Kidney (tissue), 13 donors: ENCODE measurements at regions not wholly inside any gene's neighbourhood (a gene's known extent, or its start where the extent isn't known, plus 50 kb on each side); places are given as distances from the start of the nearest gene placed in this dataset.

Source experiments
- DNase-seq, 5 donors: peaks; one replicate each; pipeline ENCODE4 v3.0.0-alpha.2; 2013 to 2020
- FAIRE-seq: peaks from 2 replicates; lab custom pipeline; 2012; peaks lifted over from hg19 to GRCh38; lab: Jason Lieb, UNC
- H3K27ac ChIP-seq, 2 donors: one replicate each; pipeline ENCODE4 v1.7.0; 2013; ENCODE audit warnings: low read depth in 2 of 2, low read length in 2 of 2, inconsistent platforms in 1 of 2
- H3K27me3 ChIP-seq: one replicate; pipeline ENCODE4 v1.7.1; 2013; ENCODE audit warnings: low read length, inconsistent platforms; ENCODE audit not compliant: control insufficient read depth, insufficient read depth
- H3K36me3 ChIP-seq, 3 donors: one replicate each; pipeline versions ENCODE4 v1.7.0 to v1.7.1; 2013; ENCODE audit warnings: low read length in 3 of 3, control low read depth in 1 of 3, inconsistent platforms in 1 of 3; ENCODE audit not compliant: insufficient read depth in 3 of 3, control insufficient read depth in 2 of 3
- H3K4me1 ChIP-seq, 3 donors: one replicate each; pipeline versions ENCODE4 v1.7.0 to v1.7.1; 2013; ENCODE audit warnings: low read length in 3 of 3, inconsistent platforms in 1 of 3, low read depth in 1 of 3; ENCODE audit not compliant: control insufficient read depth in 2 of 3, insufficient read depth in 2 of 3
- H3K4me3 ChIP-seq, 3 donors: one replicate each; pipeline versions ENCODE4 v1.7.0 to v1.8.1; 2013; ENCODE audit warnings: low read length in 3 of 3, control low read depth in 1 of 3, inconsistent platforms in 1 of 3
- H3K9ac ChIP-seq, 3 donors: one replicate each; pipeline versions ENCODE4 v1.7.0 to v1.7.1; 2013; ENCODE audit warnings: low read length in 3 of 3, control low read depth in 1 of 3, inconsistent platforms in 1 of 3
- H3K9me3 ChIP-seq, 3 donors: one replicate each; pipeline versions ENCODE4 v1.7.0 to v1.7.1; 2013; ENCODE audit warnings: low read length in 3 of 3, control low read depth in 1 of 3, inconsistent platforms in 1 of 3; ENCODE audit not compliant: control insufficient read depth in 2 of 3, insufficient read depth in 1 of 3
- CTCF ChIP-seq: IDR thresholded peaks from 3 replicates; pipeline ENCODE4 v1.5.1; 2012; ENCODE audit warnings: mild to moderate bottlenecking, moderate library complexity, borderline replicate concordance; ENCODE audit not compliant: insufficient read depth; ENCODE audit errors: extremely low read depth
- intact Hi-C: fragments of 100-400 bp; cut with DNase I; formaldehyde crosslinking; loops from one replicate; pipeline ENCODE4 v1.11.1; 2022
- donor health status: control.
- donor health status: control.
- donor health status: control.
- donor health status: control.
- donor health status: control.
- donor health status: DM: yes; HTN: yes; CAD: no.
- donor health status: Normal renal cell carcinoma (clear cell type).

DNA sequence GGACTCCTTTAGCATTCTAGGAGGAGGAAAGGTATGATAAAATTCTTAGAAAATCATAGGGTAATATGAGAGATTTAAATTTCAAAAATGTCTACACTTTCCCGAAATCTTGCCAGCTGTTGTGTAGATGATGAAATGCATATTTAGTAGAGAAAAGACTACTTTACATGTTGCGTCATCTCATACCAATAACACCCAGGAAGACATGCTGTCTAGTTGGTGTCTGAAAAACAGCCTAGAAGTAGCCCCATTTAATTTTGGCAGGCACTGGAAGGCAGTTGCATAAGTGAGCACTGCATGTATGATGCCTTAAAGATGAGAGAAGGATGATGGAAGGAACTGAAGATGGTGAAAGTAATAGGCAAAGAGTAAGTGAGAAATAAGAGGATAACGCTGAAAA lies 310.5 kb upstream of the TPM1 start:
- no peak for FAIRE-seq
- no peak for TF ChIP-seq CTCF

GRCh38 chr15:62734706-62735105 lies 307.8 kb upstream of the TPM1 start:
- FAIRE-seq (no peak), DNase-seq (no peak)
- no peaks in the 10 kb centered on the region for H3K9me3 ChIP-seq
- no peak for TF ChIP-seq CTCF
- H3K36me3 ChIP-seq = peaks cover 0 to 6% (median 4%) of the 10 kb centered on the region in 3 donors
- no peaks in the 10 kb centered on the region for H3K4me1 ChIP-seq
- H3K4me3 ChIP-seq = no peak overlapping the region
- no peaks in the 10 kb centered on the region for H3K27me3 ChIP-seq
- intact Hi-C loops = no loop called here
- no peak overlapping the region for H3K9ac ChIP-seq
- no peak overlapping the region for H3K27ac ChIP-seq

More for the DNA sequence above, 310.5 kb upstream of the TPM1 start:
- Histone ChIP-seq H3K27ac (no peak overlapping the region), H3K4me3 (no peak overlapping the region), H3K9ac (no peak overlapping the region), H3K9me3 (no peaks in the 10 kb centered on the region), H3K36me3 (peaks cover 0 to 4% (median 2%) of the 10 kb centered on the region in 3 donors), H3K4me1 (no peaks in the 10 kb centered on the region), H3K27me3 (no peaks in the 10 kb centered on the region)
- no peak for DNase-seq
- intact Hi-C loops = no loop called here

DNA sequence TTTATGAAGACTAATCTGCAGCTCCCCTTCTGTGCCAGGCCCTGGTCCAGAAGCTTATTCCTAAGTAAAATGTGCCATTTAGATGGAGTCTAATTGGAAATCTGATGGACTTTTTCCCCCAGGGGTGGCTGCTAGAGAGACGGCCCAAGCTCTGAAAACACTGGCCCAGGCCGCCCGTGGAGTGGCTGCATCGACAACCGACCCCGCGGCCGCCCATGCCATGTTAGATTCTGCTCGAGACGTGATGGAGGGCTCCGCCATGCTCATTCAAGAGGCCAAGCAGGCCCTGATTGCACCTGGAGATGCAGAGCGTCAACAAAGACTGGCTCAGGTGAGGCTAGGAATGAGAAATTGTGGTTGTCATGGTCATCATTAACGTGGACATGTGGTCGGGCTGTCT lies 305.8 kb upstream of the TPM1 start:
- no peak for DNase-seq
- intact Hi-C loops = no loop called here
- Histone ChIP-seq H3K9me3 (no peaks in the 10 kb centered on the region), H3K27ac (no peak overlapping the region), H3K36me3 (peaks cover 0 to 6% (median 6%) of the 10 kb centered on the region in 3 donors), H3K9ac (no peak overlapping the region), H3K4me3 (no peak overlapping the region), H3K4me1 (no peaks in the 10 kb centered on the region), H3K27me3 (no peaks in the 10 kb centered on the region)
- no peak for TF ChIP-seq CTCF
- no peak for FAIRE-seq

DNA sequence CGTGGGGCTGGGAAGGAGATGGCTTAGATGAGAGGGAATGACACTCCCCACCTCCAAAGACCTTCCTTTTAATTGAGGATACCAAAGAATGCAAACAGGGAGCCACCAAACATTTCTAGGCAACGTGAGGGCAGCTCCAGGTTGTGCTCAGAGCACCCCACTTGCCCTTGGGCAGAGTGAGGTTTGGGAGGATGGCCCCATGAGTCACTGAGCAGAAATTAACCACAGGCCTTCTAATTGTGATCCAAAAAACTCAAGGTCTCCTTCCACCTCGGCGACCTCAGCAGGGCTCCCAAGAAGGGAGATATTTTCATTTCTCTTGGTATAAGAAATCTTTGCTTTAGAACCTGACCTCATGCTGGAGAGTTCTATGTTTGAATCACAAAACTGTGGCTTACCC lies 305.0 kb upstream of the TPM1 start:
- H3K4me1 ChIP-seq = peaks cover 0 to under 1% (median 0%) of the 10 kb centered on the region in 3 donors
- FAIRE-seq = no peak
- H3K27me3 ChIP-seq = no peaks in the 10 kb centered on the region
- no peak overlapping the region for H3K27ac ChIP-seq
- H3K9me3 ChIP-seq = no peaks in the 10 kb centered on the region
- intact Hi-C loops = no loop called here
- H3K36me3 ChIP-seq = peaks cover 0 to 6% (median 3%) of the 10 kb centered on the region in 3 donors
- no peak overlapping the region for H3K4me3 ChIP-seq
- H3K9ac ChIP-seq = no peak overlapping the region
- no peak for DNase-seq
- no peak for TF ChIP-seq CTCF
